ENCODE measurements at regions not wholly inside any gene's neighbourhood (a gene's known extent, or its start where the extent isn't known, plus 50 kb on each side); places are given as distances from the start of the nearest gene placed in this dataset.
A peak's percentile ranks its signal among the peaks of the same experiment; 100 is the strongest.

DNA sequence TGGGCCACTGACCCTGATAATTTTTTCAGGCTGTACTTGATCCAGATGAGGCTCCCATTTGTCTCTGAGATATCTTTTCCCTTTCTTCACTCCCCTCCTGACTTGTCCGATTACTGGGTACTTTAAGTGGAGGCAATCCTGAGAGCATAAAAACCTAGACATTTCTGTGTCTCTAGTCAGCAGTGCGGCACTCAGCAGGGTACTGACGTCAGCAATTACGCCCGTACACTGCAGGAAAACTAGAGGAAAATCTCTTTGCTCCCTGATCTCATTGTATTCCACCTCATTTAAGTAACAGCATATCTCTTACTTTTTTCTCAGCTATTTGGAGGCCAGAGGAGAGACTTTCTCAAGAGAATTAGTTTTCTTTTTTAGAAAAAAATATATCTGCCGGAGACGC, 315.5 kb upstream of the OR4E1 start:
- ChIA-PET POLR2A (interaction anchor here (1.3 kb wide), 1 partner anchor 8 kb away, joined by 3 read pairs; no protein-coding TSS in a partner anchor), CTCF (interaction anchor here (0.7 to 3.8 kb wide), 8 partner anchors 8 to 71 kb away, joined by 3 to 22 read pairs (median 8); no protein-coding TSS in a partner anchor)
- TF ChIP-seq HDGF (IDR thresholded peaks at IDR 0.05; ENCODE audit: borderline replicate concordance) (no peak), TARDBP (IDR thresholded peaks at IDR 0.05) (no peak), L3MBTL2 (conservative IDR thresholded peaks at IDR 0.05) (no peak), SUZ12 (IDR thresholded peaks at IDR 0.05) (no peak), NFRKB (IDR thresholded peaks at IDR 0.05) (no peak), CTBP1 (IDR thresholded peaks at IDR 0.05; ENCODE audit: borderline replicate concordance) (no peak), FOXA1 (IDR thresholded peaks at IDR 0.05) (no peak), SP1 (IDR thresholded peaks at IDR 0.05) (no peak), ZNF384 (IDR thresholded peaks at IDR 0.05) (no peak), ARNT (IDR thresholded peaks at IDR 0.05) (no peak), FOXM1 (IDR thresholded peaks at IDR 0.05; ENCODE audit: borderline replicate concordance) (no peak), FOXK2 (IDR thresholded peaks at IDR 0.05) (no peak), LEF1 (IDR thresholded peaks at IDR 0.05; ENCODE audit: borderline replicate concordance) (no peak)
- TF ChIP-seq, protein P1, sequence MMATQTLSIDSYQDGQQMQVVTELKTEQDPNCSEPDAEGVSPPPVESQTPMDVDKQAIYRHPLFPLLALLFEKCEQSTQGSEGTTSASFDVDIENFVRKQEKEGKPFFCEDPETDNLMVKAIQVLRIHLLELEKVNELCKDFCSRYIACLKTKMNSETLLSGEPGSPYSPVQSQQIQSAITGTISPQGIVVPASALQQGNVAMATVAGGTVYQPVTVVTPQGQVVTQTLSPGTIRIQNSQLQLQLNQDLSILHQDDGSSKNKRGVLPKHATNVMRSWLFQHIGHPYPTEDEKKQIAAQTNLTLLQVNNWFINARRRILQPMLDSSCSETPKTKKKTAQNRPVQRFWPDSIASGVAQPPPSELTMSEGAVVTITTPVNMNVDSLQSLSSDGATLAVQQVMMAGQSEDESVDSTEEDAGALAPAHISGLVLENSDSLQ (IDR thresholded peaks at IDR 0.05) = no peak
- DNase-seq (ENCODE audit: extremely low spot score) = no peak

DNA sequence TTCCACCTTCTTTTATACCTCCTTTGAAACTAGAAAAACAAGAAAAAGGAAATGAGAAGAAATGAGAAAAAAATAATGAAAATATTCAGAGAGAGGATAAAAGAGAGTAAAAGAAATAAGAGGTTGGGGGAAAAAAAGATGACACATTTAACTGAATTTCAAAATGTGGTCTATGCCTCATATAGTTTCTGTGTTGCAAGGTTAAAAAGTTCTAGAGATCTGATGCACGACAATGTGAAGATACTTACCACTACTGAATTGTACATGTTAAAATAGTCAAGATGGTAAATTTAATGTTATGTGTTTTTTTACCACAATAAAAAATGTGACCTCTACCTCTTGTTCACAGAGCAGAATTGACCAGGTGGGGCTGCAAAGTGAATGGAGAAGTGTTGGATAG, 314.8 kb upstream of the OR4E1 start:
- TF ChIP-seq SUZ12 (IDR thresholded peaks at IDR 0.05) (no peak), ZNF384 (IDR thresholded peaks at IDR 0.05) (no peak), FOXM1 (IDR thresholded peaks at IDR 0.05; ENCODE audit: borderline replicate concordance) (no peak), FOXK2 (IDR thresholded peaks at IDR 0.05) (no peak)
- DNase-seq (ENCODE audit: extremely low spot score) = no peak
- POLR2A ChIA-PET = interaction anchor here (1.3 kb wide), 1 partner anchor 9 kb away, joined by 3 read pairs; no protein-coding TSS in a partner anchor
- CTCF ChIA-PET = interaction anchor here (0.7 to 3.8 kb wide), 10 partner anchors 9 to 1466 kb away, joined by 3 to 22 read pairs (median 7); no protein-coding TSS in a partner anchor

DNA sequence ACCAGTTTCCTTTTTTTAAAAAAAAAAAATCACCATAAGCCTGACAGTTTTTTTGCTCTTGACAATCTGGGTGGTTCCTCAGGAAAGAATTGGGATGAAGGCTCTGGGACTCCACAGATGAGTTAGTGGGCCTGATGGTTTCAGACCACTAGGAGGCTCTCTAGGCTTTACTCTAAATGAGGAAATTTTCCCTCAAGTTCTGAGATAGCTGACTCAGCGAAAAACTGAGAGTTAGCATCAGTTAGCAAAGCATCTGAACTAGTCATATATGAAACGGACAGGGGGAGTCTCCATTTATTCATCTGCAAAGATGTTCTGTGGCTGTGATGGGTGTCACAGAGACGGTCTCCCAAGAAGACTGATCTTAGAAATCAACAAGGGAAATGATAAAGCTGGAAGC, 314.3 kb upstream of the OR4E1 start:
- peak; percentile 53 for DNase-seq (ENCODE audit: extremely low spot score)
- no peak for TF ChIP-seq SP1 (IDR thresholded peaks at IDR 0.05)
- TF ChIP-seq ZNF384 (IDR thresholded peaks at IDR 0.05) = no peak
- no peak for TF ChIP-seq ELF4 (IDR thresholded peaks at IDR 0.05)
- TF ChIP-seq BHLHE40 (IDR thresholded peaks at IDR 0.05; ENCODE audit: borderline replicate concordance) = no peak
- TF ChIP-seq LEF1 (IDR thresholded peaks at IDR 0.05; ENCODE audit: borderline replicate concordance) = no peak
- TF ChIP-seq, protein P1 (IDR thresholded peaks at IDR 0.05) = no peak
- TF ChIP-seq TARDBP (IDR thresholded peaks at IDR 0.05) = no peak
- TF ChIP-seq NFRKB (IDR thresholded peaks at IDR 0.05) = no peak
- TF ChIP-seq FOXA1 (IDR thresholded peaks at IDR 0.05) = no peak
- no peak for TF ChIP-seq ARNT (IDR thresholded peaks at IDR 0.05)
- no peak for TF ChIP-seq FOXK2 (IDR thresholded peaks at IDR 0.05)
- TF ChIP-seq SUZ12 (IDR thresholded peaks at IDR 0.05) = no peak
- no peak for TF ChIP-seq L3MBTL2 (conservative IDR thresholded peaks at IDR 0.05)
- no peak for TF ChIP-seq HDGF (IDR thresholded peaks at IDR 0.05; ENCODE audit: borderline replicate concordance)
- no peak for TF ChIP-seq FOXM1 (IDR thresholded peaks at IDR 0.05; ENCODE audit: borderline replicate concordance)
- no peak for TF ChIP-seq CTBP1 (IDR thresholded peaks at IDR 0.05; ENCODE audit: borderline replicate concordance)
- ChIA-PET CTCF (interaction anchor here (0.7 to 3.8 kb wide), 11 partner anchors 8 to 1466 kb away, joined by 3 to 22 read pairs (median 6); no protein-coding TSS in a partner anchor), POLR2A (interaction anchor here (1.3 kb wide), 1 partner anchor 9 kb away, joined by 3 read pairs; no protein-coding TSS in a partner anchor)

DNA sequence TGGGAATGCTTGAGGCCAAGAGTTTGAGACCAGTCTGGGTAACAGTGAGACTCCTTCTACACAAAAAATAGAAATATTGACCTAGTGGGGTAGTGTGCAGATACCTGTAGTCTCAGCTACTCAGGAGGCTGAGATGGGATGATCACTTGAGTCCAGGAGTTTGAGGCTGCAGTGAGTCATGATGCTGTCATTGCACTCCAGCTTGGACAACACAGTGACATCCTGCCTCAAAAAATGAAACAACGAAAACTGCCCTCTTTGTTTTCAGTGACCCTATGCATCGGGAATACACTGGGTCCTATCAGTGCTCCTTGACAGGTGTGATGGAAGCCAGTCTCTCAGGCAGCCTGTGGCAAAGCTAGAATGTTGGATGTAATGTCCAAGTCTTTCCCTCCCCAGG, 311.5 kb upstream of the OR4E1 start:
- ChIA-PET POLR2A (no interaction called here), CTCF (no interaction called here)
- no peak for DNase-seq (ENCODE audit: extremely low spot score)
- TF ChIP-seq SUZ12 (IDR thresholded peaks at IDR 0.05) = no peak
- no peak for TF ChIP-seq L3MBTL2 (conservative IDR thresholded peaks at IDR 0.05)
- no peak for TF ChIP-seq ZNF384 (IDR thresholded peaks at IDR 0.05)
- no peak for TF ChIP-seq HDGF (IDR thresholded peaks at IDR 0.05; ENCODE audit: borderline replicate concordance)
- TF ChIP-seq NFRKB (IDR thresholded peaks at IDR 0.05) = no peak
- TF ChIP-seq TARDBP (IDR thresholded peaks at IDR 0.05) = no peak
- TF ChIP-seq, protein P1 (IDR thresholded peaks at IDR 0.05) = no peak

GRCh38 chr14:21978999-21979314, 305.3 kb upstream of the OR4E1 start:
- ChIA-PET POLR2A (no interaction called here), CTCF (interaction anchor here (0.6 to 2.1 kb wide), 13 partner anchors 9 to 410 kb away, joined by 3 to 22 read pairs (median 5); no protein-coding TSS in a partner anchor)
- TF ChIP-seq LEF1 (IDR thresholded peaks at IDR 0.05; ENCODE audit: borderline replicate concordance) = no peak
- TF ChIP-seq HDGF (IDR thresholded peaks at IDR 0.05; ENCODE audit: borderline replicate concordance) = no peak
- TF ChIP-seq CTBP1 (IDR thresholded peaks at IDR 0.05; ENCODE audit: borderline replicate concordance) = no peak
- DNase-seq (ENCODE audit: extremely low spot score) = no peak

DNA sequence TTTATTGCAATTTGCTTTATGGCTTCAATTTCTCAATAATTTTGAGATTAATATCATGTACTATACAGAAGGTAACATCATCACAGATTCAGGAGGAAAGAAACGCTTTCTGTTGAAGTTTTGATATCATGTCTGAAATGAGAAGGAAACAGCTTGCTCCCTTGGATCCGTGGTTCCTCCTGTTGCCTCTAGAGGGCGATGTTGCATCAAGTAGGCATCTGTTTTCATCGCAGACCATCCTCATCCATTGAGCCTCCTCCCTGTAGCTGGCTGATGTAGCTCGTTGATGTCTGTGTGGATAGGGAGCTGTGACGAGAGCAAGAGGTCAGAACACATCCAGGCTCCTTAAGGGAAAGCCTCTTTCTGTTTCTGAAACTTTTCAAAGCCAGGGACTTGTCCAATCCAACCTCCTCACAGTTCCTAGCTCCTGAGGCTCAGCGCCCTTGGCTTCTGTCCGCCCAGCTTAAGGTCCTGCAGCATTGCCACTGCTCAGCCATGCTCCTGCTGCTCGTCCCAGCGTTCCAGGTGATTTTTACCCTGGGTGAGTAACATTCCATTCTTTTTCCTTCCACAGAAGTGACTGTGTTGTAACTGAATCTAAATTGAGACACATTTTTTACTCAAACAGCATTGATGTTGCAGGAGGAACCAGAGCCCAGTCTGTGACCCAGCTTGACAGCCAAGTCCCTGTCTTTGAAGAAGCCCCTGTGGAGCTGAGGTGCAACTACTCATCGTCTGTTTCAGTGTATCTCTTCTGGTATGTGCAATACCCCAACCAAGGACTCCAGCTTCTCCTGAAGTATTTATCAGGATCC, 304.8 kb upstream of the OR4E1 start:
- ChIA-PET CTCF (interaction anchor here (0.5 to 2.1 kb wide), 20 partner anchors 8 to 286 kb away, joined by 3 to 22 read pairs (median 4); no protein-coding TSS in a partner anchor), POLR2A (no interaction called here)
- peak; percentile 77 for DNase-seq (ENCODE audit: extremely low spot score)
- no peak for TF ChIP-seq NFRKB (IDR thresholded peaks at IDR 0.05)
- TF ChIP-seq, protein P1 (IDR thresholded peaks at IDR 0.05) = no peak
- no peak for TF ChIP-seq ZNF384 (IDR thresholded peaks at IDR 0.05)
- TF ChIP-seq TARDBP (IDR thresholded peaks at IDR 0.05) = no peak
- no peak for TF ChIP-seq L3MBTL2 (conservative IDR thresholded peaks at IDR 0.05)
- no peak for TF ChIP-seq HDGF (IDR thresholded peaks at IDR 0.05; ENCODE audit: borderline replicate concordance)

Data from HEK293T (cell line).